Mesenchymal stem cell (in vitro differentiated cells and primary cell): ENCODE measurements at regions not wholly inside any gene's neighbourhood (a gene's known extent, or its start where the extent isn't known, plus 50 kb on each side); places are given as distances from the start of the nearest gene placed in this dataset.

Experiments used
- DNase-seq: peaks from one replicate; pipeline ENCODE4 v3.0.0-alpha.2; 2013
- H2AFZ ChIP-seq: one replicate; pipeline ENCODE4 v1.6.1; 2013; ENCODE audit warnings: low read depth, mild to moderate bottlenecking, control low read depth, inconsistent platforms, low read length, moderate library complexity
- H2AK5ac ChIP-seq: 2 replicates; pipeline ENCODE4 v1.6.1; 2013; ENCODE audit warnings: low read length, moderate library complexity, mild to moderate bottlenecking, inconsistent platforms; ENCODE audit not compliant: severe bottlenecking
- H2BK120ac ChIP-seq: one replicate; pipeline ENCODE4 v1.6.1; 2013; ENCODE audit warnings: low read depth, mild to moderate bottlenecking, inconsistent platforms, low read length, moderate library complexity
- H2BK12ac ChIP-seq, 2 experiments: one replicate each; pipeline ENCODE4 v1.6.1; 2013; ENCODE audit warnings: inconsistent platforms in 2 of 2, low read length in 2 of 2, mild to moderate bottlenecking in 2 of 2, moderate library complexity in 2 of 2, control low read depth in 1 of 2
- H2BK15ac ChIP-seq: one replicate; pipeline ENCODE4 v1.6.1; 2013; ENCODE audit warnings: mild to moderate bottlenecking, low read depth, inconsistent platforms; ENCODE audit not compliant: poor library complexity, severe bottlenecking
- H2BK5ac ChIP-seq: 2 replicates; pipeline ENCODE4 v1.6.1; 2013; ENCODE audit warnings: low read depth, mild to moderate bottlenecking, low read length, control low read depth, inconsistent platforms; ENCODE audit not compliant: poor library complexity, severe bottlenecking
- H3K14ac ChIP-seq, 2 experiments: one replicate each; pipeline ENCODE4 v1.6.1; 2013; ENCODE audit warnings: inconsistent platforms in 2 of 2, low read length in 2 of 2, control low read depth in 1 of 2, mild to moderate bottlenecking in 1 of 2, moderate library complexity in 1 of 2
- H3K18ac ChIP-seq, 2 experiments: one replicate each; pipeline ENCODE4 v1.6.1; 2013; ENCODE audit warnings: inconsistent platforms in 2 of 2, low read length in 2 of 2, control low read depth in 1 of 2, low read depth in 1 of 2, mild to moderate bottlenecking in 1 of 2
- H3K23ac ChIP-seq, 2 experiments: one replicate each; pipeline ENCODE4 v1.6.1; 2013; ENCODE audit warnings: inconsistent platforms in 2 of 2, low read length in 2 of 2, mild to moderate bottlenecking in 2 of 2, moderate library complexity in 2 of 2, control low read depth in 1 of 2
- H3K27ac ChIP-seq: 2 replicates; pipeline ENCODE4 v1.5.1; 2013; ENCODE audit warnings: mild to moderate bottlenecking, moderate library complexity, low read length, control low read depth, inconsistent platforms; ENCODE audit not compliant: poor library complexity, severe bottlenecking
- H3K27me3 ChIP-seq, 2 experiments: 2 replicates each; pipeline versions ENCODE4 v1.6.1 to v1.7.0; 2013; ENCODE audit warnings: low read length in 2 of 2, mild to moderate bottlenecking in 2 of 2, moderate library complexity in 2 of 2, control low read depth in 1 of 2, inconsistent platforms in 1 of 2; ENCODE audit not compliant: control insufficient read depth in 1 of 2, insufficient read depth in 1 of 2
- H3K36me3 ChIP-seq, 2 experiments: 2 replicates each; pipeline versions ENCODE4 v1.6.1 to v1.7.0; 2013; ENCODE audit warnings: low read length in 2 of 2, control low read depth in 1 of 2, inconsistent platforms in 1 of 2, low read depth in 1 of 2, mild to moderate bottlenecking in 1 of 2; ENCODE audit not compliant: insufficient read depth in 2 of 2, control insufficient read depth in 1 of 2
- H3K4ac ChIP-seq, 2 experiments: one replicate each; pipeline ENCODE4 v1.6.1; 2013; ENCODE audit warnings: inconsistent platforms in 2 of 2, low read length in 2 of 2, mild to moderate bottlenecking in 2 of 2, moderate library complexity in 2 of 2, control low read depth in 1 of 2, low read depth in 1 of 2
- H3K4me1 ChIP-seq: 2 replicates; pipeline ENCODE4 v1.6.1; 2013; ENCODE audit warnings: low read depth, low read length, control low read depth; ENCODE audit not compliant: control insufficient read depth, insufficient read depth
- H3K4me2 ChIP-seq: 2 replicates; pipeline ENCODE4 v1.6.1; 2013; ENCODE audit warnings: low read length, mild to moderate bottlenecking, inconsistent platforms; ENCODE audit not compliant: poor library complexity, severe bottlenecking
- H3K4me3 ChIP-seq, 2 experiments: 2 replicates each; pipeline versions ENCODE4 v1.5.1 to v1.7.0; 2013; ENCODE audit warnings: low read length in 2 of 2, mild to moderate bottlenecking in 2 of 2, control low read depth in 1 of 2, low read depth in 1 of 2; ENCODE audit not compliant: insufficient read depth in 1 of 2
- H3K79me1 ChIP-seq: replicated peaks from 2 replicates; pipeline ENCODE4 v1.6.1; 2013; ENCODE audit warnings: mild to moderate bottlenecking, control low read depth, low read length, inconsistent platforms; ENCODE audit not compliant: poor library complexity, severe bottlenecking
- H3K9ac ChIP-seq: 2 replicates; pipeline ENCODE4 v1.7.0; 2013; ENCODE audit warnings: mild to moderate bottlenecking, low read length, moderate library complexity
- H3K9me3 ChIP-seq: 2 replicates; pipeline ENCODE4 v1.7.0; 2013; ENCODE audit warnings: mild to moderate bottlenecking, low read length; ENCODE audit not compliant: control insufficient read depth
- H4K8ac ChIP-seq: one replicate; pipeline ENCODE4 v1.6.1; 2013; ENCODE audit warnings: inconsistent platforms, mild to moderate bottlenecking, low read length, moderate library complexity
- H4K91ac ChIP-seq: one replicate; pipeline ENCODE4 v1.6.1; 2013; ENCODE audit warnings: mild to moderate bottlenecking, low read length, inconsistent platforms
- WGBS: methylation state at CpG from one replicate; pipeline ENCODE4 v1.1.7; 2013; ENCODE audit warnings: mixed read lengths; 5-methylcytosine and 5-hydroxymethylcytosine counted together

DNA sequence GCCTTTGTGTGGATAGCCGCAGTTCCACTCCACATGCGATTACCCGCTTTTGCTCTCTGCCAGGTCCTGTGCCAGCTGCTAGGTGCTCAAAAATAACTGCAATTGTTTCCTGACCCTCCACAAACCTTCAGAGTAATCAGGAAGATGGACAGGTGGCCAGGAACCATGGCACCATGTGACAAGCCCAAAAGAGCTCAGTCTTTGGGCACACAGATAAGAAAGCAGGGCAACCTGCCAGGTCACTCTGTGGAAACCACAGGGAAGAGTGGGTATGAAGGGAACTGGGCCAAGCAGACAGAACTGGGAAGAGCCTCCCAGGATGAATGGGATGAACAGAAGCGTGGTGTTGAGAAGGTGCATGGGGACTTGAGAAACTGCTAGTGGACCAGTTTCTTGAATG, 79.4 kb upstream of the AGAP1 start:
- Histone ChIP-seq H3K9ac (no peak overlapping the region), H4K91ac (no peak overlapping the region), H4K8ac (no peak overlapping the region), H3K4me2 (no peak overlapping the region), H3K36me3 (no peaks in the 10 kb centered on the region), H3K27me3 (no peaks in the 10 kb centered on the region), H2BK120ac (no peak overlapping the region), H3K27ac (no peak overlapping the region), H2AK5ac (no peak overlapping the region), H2BK15ac (no peak overlapping the region), H3K23ac (no peak overlapping the region), H3K9me3 (no peaks in the 10 kb centered on the region), H3K4me3 (no peak overlapping the region), H3K79me1 (no peaks in the 10 kb centered on the region), H3K18ac (no peak overlapping the region), H3K14ac (no peak overlapping the region), H3K4ac (no peak overlapping the region), H3K4me1 (no peaks in the 10 kb centered on the region), H2BK12ac (no peak overlapping the region), H2AFZ (no peak overlapping the region), H2BK5ac (no peak overlapping the region)
- no peak for DNase-seq
- 96% methylated on average over 4 of the region's 4 CpGs for WGBS

DNA sequence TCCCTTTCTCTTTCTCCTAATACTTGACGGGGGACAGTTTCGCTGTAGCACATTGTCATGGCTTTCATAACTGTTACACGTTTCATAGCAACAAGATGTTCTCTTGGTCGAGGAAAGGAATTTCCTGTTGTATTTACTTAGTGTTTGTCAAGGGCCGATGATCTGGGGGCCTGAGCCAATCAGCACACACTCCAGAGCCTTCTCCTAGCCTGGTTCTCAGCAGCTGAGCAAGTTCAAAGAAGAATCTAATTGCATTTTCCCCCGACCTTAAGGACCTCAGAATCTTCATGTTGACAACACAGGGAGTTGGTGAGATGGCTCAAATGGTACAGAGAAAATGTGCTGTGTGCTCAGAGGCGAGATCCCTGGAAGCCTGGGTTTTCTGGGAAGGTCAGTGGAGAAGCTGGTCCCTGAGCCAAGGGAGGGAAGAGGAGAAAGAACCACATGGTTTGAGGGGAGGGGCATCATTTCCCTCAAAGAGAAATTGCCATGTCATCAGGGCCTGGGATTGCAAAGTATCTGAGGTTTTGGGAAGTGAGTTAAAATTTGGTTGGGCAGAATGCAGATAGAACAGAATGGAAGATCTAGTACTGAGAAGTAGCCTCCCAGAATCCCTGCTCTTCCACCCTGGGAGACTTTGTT, 76.9 kb upstream of the AGAP1 start:
- H3K4me1 ChIP-seq: no peaks in the 10 kb centered on the region
- H3K9me3 ChIP-seq: no peaks in the 10 kb centered on the region
- no peak overlapping the region for H2AFZ ChIP-seq
- H2BK5ac ChIP-seq: no peak overlapping the region
- no peak overlapping the region for H3K27ac ChIP-seq
- no peak overlapping the region for H3K18ac ChIP-seq
- no peak overlapping the region for H2BK120ac ChIP-seq
- no peak overlapping the region for H4K91ac ChIP-seq
- H3K4me3 ChIP-seq: no peak overlapping the region
- H3K36me3 ChIP-seq: no peaks in the 10 kb centered on the region
- no peak overlapping the region for H2BK15ac ChIP-seq
- no peak overlapping the region for H3K9ac ChIP-seq
- peak; percentile 83 for DNase-seq
- no peak overlapping the region for H3K14ac ChIP-seq
- peak overlapping the region; percentile 68 for H4K8ac ChIP-seq
- H3K4me2 ChIP-seq: no peak overlapping the region
- no peak overlapping the region for H3K4ac ChIP-seq
- no peaks in the 10 kb centered on the region for H3K27me3 ChIP-seq
- H2AK5ac ChIP-seq: no peak overlapping the region
- no peak overlapping the region for H3K23ac ChIP-seq
- 34% methylated on average over 7 of the region's 7 CpGs for WGBS
- no peak overlapping the region for H2BK12ac ChIP-seq
- no peaks in the 10 kb centered on the region for H3K79me1 ChIP-seq

- no peaks in the 10 kb centered on the region for H3K4me1 ChIP-seq
- no peak overlapping the region for H2BK5ac ChIP-seq
- H3K23ac ChIP-seq: no peak overlapping the region
- H2BK15ac ChIP-seq: no peak overlapping the region
- H2AFZ ChIP-seq: no peak overlapping the region
- H3K4me3 ChIP-seq: no peak overlapping the region
- no peak overlapping the region for H3K27ac ChIP-seq
- H3K4ac ChIP-seq: no peak overlapping the region
- H2BK12ac ChIP-seq: no peak overlapping the region
- no peak overlapping the region for H3K9ac ChIP-seq
- WGBS: 87% methylated on average over 7 of the region's 7 CpGs
- no peak for DNase-seq
- H3K27me3 ChIP-seq: no peaks in the 10 kb centered on the region
- H3K79me1 ChIP-seq: no peaks in the 10 kb centered on the region
- H2AK5ac ChIP-seq: no peak overlapping the region
- no peak overlapping the region for H3K18ac ChIP-seq
- H2BK120ac ChIP-seq: no peak overlapping the region
- no peaks in the 10 kb centered on the region for H3K9me3 ChIP-seq
- H3K14ac ChIP-seq: no peak overlapping the region
- no peak overlapping the region for H4K8ac ChIP-seq
- no peak overlapping the region for H3K4me2 ChIP-seq
- no peak overlapping the region for H4K91ac ChIP-seq
- no peaks in the 10 kb centered on the region for H3K36me3 ChIP-seq
Measured at GRCh38 chr2:235418918-235419317, 74.9 kb upstream of the AGAP1 start.

DNA sequence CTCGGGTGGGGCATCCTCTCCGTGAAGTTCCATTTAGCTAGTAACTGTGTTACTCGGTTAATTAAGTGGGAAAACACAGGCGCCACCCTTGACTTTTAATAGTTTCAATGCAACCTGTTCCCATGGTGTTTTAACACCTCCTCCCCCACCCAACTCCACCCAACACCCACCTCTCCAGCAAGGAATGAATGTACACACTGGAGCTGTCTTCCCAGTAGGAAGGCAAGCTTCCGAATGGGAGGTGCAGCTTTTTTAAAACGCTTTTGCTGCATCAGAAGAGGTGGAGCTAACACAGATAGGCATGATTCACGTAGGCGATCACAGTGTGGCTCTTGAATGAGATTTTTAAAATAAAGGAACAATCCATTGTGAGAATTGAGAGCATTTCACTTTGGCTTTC, 73.8 kb upstream of the AGAP1 start:
- no peak overlapping the region for H3K4ac ChIP-seq
- WGBS: 88% methylated on average over 7 of the region's 8 CpGs
- H3K9me3 ChIP-seq: peaks cover 8% of the 10 kb centered on the region
- no peak for DNase-seq
- H3K79me1 ChIP-seq: no peaks in the 10 kb centered on the region
- H4K91ac ChIP-seq: no peak overlapping the region
- no peak overlapping the region for H3K14ac ChIP-seq
- no peak overlapping the region for H4K8ac ChIP-seq
- H3K23ac ChIP-seq: no peak overlapping the region
- H3K9ac ChIP-seq: no peak overlapping the region
- no peaks in the 10 kb centered on the region for H3K4me1 ChIP-seq
- no peak overlapping the region for H2BK5ac ChIP-seq
- no peak overlapping the region for H3K4me3 ChIP-seq
- H2BK12ac ChIP-seq: no peak overlapping the region
- no peak overlapping the region for H3K27ac ChIP-seq
- no peak overlapping the region for H2BK15ac ChIP-seq
- H3K36me3 ChIP-seq: no peaks in the 10 kb centered on the region
- H3K27me3 ChIP-seq: no peaks in the 10 kb centered on the region
- H3K4me2 ChIP-seq: no peak overlapping the region
- no peak overlapping the region for H2AFZ ChIP-seq
- no peak overlapping the region for H2BK120ac ChIP-seq
- H2AK5ac ChIP-seq: no peak overlapping the region
- no peak overlapping the region for H3K18ac ChIP-seq
